GM13977 (cell line): ENCODE measurements at regions not wholly inside any gene's neighbourhood (a gene's known extent, or its start where the extent isn't known, plus 50 kb on each side); places are given as distances from the start of the nearest gene placed in this dataset.

Experiments
- DNase-seq: peaks from one replicate; pipeline ENCODE4 v3.0.0; 2012; ENCODE audit warnings: low spot score
- CTCF ChIP-seq: IDR thresholded peaks from 2 replicates; pipeline ENCODE4 v1.5.1; 2012; ENCODE audit warnings: mild to moderate bottlenecking, control low read depth; ENCODE audit not compliant: insufficient read depth; ENCODE audit errors: extremely low read depth, missing control alignments
- in situ Hi-C: fragments of 300-500 bp; cut with MboI; formaldehyde crosslinking; loops from one replicate; pipeline ENCODE4 v1.12.0; 2022; ENCODE audit warnings: low sequenced_read_pairs, low pct_unique_long_range_greater_than_20kb, mixed read lengths, inconsistent platforms; ENCODE audit not compliant: unreplicated experiment

DNA sequence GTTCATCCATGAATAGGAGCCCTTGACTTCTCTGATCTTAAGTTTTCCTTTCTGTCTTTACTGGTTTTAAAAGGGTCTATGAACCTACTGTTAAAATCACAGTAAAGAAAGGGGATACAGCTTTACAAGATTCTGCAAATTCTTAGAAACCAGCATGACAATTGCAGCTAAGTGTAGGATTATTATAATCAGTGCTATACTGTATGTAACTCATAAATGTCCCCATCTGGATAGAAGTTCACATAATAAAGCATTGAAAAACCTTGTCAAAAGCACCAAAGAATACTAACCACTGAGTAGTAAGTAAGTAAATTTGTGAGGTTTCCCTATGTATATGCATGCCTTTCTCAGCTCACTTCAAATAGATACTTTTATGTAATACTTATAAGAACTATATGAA is 724.6 kb downstream of the CENPC start:
- in situ Hi-C loops: no loop called here
- no peak for TF ChIP-seq CTCF
- no peak for DNase-seq

DNA sequence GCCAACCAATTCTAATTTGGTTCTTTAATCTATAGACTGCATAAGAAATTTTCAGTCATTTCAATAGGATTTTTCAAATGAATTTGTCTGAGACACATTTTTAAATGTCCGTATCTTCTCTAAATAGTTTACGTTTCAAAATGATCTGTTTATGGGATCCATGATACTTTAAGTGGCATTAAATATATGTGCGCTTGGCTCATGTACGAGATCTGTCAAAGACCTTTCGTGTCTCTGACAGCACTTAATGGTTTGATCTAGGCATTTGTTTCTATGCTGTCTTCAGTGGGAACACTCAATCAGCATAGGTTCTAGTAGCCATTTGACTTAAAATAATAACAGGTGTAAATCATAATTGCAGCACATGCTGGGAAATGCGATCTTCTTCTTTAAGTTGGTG is 731.0 kb downstream of the CENPC start:
- DNase-seq: no peak
- TF ChIP-seq CTCF: no peak
- in situ Hi-C loops: no loop called here

DNA sequence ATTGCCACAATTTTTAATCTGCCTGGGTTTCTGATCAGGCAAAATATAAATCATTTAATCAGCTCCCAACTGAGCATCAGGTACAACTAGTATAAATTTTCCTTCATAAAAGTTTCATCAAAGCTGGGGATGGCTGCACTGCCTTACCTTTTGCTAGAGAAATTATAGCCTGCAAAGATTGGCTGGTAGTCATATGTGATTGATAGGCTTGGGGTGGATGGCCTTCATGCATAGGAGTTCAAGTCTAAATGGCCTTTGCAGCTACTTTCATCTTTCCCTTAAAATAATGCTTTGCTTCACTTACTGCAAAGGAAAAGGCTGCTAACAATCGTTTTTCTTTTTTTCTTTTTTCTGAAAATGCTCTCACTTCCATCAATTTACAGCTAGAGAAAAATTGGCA is 739.7 kb downstream of the CENPC start:
- no peak for DNase-seq
- TF ChIP-seq CTCF: no peak
- in situ Hi-C loops: no loop called here

- no peak for TF ChIP-seq CTCF
- DNase-seq: no peak
- in situ Hi-C loops: no loop called here
Measured at GRCh38 chr4:66804979-66805378, 740.3 kb downstream of the CENPC start.

DNA sequence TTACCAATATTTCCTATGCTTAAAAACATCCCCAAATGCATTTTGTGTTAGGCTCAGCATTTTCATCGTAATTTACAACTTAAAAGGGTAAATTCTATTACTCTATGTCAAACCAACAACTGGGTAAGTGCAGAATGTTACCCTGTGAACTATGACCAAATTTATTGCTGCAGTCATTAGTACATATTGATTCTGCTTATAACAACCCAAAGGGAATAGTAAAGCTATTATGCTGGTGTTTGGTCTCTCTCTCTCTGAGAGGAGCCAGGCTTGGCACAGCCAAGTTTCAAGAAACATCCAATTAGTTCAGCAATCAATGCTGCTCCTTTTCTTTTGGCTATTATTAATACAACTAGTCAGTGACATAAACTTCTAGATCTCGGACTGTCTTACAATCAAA is 747.7 kb downstream of the CENPC start:
- TF ChIP-seq CTCF: no peak
- DNase-seq: no peak
- in situ Hi-C loops: no loop called here

- DNase-seq: no peak
- TF ChIP-seq CTCF: no peak
- in situ Hi-C loops: no loop called here
Measured at GRCh38 chr4:66795724-66796123, 749.6 kb downstream of the CENPC start.

GRCh38 chr4:66794390-66795034 is 750.8 kb downstream of the CENPC start:
- no peak for TF ChIP-seq CTCF
- no peak for DNase-seq
- in situ Hi-C loops: no loop called here
